ENCODE measurements at regions not wholly inside any gene's neighbourhood (a gene's known extent, or its start where the extent isn't known, plus 50 kb on each side); places are given as distances from the start of the nearest gene placed in this dataset.

DNA sequence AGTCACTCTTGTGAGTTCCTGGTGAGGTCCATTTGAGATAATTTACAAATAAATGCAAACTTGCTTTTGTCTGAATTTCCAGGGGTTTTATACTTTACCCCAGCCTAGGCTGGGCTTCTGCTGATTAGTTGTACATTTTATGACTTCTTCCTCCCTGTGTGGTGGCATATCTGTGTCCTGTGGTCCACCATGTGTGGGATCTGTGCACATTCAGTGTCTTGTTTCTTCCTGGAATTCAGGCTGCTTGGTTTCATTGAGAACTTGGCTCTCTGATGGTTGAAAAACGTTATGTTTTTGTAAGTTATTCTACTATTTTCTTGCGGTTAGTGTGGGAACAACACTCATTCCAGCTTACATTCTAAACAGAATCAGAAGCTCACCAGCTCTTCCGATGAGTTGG is 523.4 kb upstream of the PFKP start:
- POLR2A ChIA-PET (ENCODE audit: low non-redundant PET): no interaction called here
- TF ChIP-seq, protein P1, sequence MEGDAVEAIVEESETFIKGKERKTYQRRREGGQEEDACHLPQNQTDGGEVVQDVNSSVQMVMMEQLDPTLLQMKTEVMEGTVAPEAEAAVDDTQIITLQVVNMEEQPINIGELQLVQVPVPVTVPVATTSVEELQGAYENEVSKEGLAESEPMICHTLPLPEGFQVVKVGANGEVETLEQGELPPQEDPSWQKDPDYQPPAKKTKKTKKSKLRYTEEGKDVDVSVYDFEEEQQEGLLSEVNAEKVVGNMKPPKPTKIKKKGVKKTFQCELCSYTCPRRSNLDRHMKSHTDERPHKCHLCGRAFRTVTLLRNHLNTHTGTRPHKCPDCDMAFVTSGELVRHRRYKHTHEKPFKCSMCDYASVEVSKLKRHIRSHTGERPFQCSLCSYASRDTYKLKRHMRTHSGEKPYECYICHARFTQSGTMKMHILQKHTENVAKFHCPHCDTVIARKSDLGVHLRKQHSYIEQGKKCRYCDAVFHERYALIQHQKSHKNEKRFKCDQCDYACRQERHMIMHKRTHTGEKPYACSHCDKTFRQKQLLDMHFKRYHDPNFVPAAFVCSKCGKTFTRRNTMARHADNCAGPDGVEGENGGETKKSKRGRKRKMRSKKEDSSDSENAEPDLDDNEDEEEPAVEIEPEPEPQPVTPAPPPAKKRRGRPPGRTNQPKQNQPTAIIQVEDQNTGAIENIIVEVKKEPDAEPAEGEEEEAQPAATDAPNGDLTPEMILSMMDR (conservative IDR thresholded peaks at IDR 0.05; ENCODE audit: low read depth): no peak
- no peak overlapping the region for H3K27ac ChIP-seq
- no peak for DNase-seq (ENCODE audit: low spot score)
- CTCF ChIA-PET: no interaction called here

- no peak overlapping the region for H3K27ac ChIP-seq
- POLR2A ChIA-PET (ENCODE audit: low non-redundant PET): no interaction called here
- TF ChIP-seq, protein P1 (conservative IDR thresholded peaks at IDR 0.05; ENCODE audit: low read depth): no peak
- DNase-seq (ENCODE audit: low spot score): no peak
- CTCF ChIA-PET: no interaction called here
These were observed 524.0 kb upstream of the PFKP start for GRCh38 chr10:2543142-2543886.

GRCh38 chr10:2541176-2541575 is 526.2 kb upstream of the PFKP start:
- TF ChIP-seq, protein P1 (conservative IDR thresholded peaks at IDR 0.05; ENCODE audit: low read depth): no peak
- DNase-seq (ENCODE audit: low spot score): no peak
- no peak overlapping the region for H3K27ac ChIP-seq
- POLR2A ChIA-PET (ENCODE audit: low non-redundant PET): no interaction called here
- CTCF ChIA-PET: interaction anchor here (0.6 to 1.1 kb wide), 2 partner anchors 52 to 60 kb away, joined by 3 read pairs; no protein-coding TSS in a partner anchor

DNA sequence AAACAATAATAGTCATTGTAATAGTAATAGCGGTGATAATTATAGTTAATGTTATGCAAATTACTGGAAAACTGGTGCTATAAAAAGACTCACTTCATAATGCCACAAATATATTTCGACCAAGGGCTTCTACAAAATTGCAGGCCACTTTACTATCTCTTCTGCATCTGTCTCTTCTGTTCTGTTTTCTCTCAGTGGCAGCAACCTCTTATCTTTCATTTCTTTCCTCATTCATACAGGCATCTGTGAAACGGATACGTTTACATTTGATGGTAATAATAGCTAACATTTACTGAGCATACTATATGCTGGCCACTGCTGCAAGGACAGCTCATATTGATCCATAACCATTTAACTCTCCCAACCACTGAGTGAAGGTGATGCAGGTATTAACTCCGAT is 537.4 kb upstream of the PFKP start:
- H3K27ac ChIP-seq: no peak overlapping the region
- TF ChIP-seq, protein P1 (conservative IDR thresholded peaks at IDR 0.05; ENCODE audit: low read depth): no peak
- CTCF ChIA-PET: no interaction called here
- no peak for DNase-seq (ENCODE audit: low spot score)
- POLR2A ChIA-PET (ENCODE audit: low non-redundant PET): no interaction called here

GRCh38 chr10:2525781-2526180 is 541.6 kb upstream of the PFKP start:
- TF ChIP-seq, protein P1 (conservative IDR thresholded peaks at IDR 0.05; ENCODE audit: low read depth): no peak
- H3K27ac ChIP-seq: no peak overlapping the region
- DNase-seq (ENCODE audit: low spot score): no peak
- POLR2A ChIA-PET (ENCODE audit: low non-redundant PET): no interaction called here
- CTCF ChIA-PET: no interaction called here

GRCh38 chr10:2519139-2519538 is 548.2 kb upstream of the PFKP start:
- no peak overlapping the region for H3K27ac ChIP-seq
- POLR2A ChIA-PET (ENCODE audit: low non-redundant PET): no interaction called here
- CTCF ChIA-PET: no interaction called here
- DNase-seq (ENCODE audit: low spot score): no peak
- TF ChIP-seq, protein P1 (conservative IDR thresholded peaks at IDR 0.05; ENCODE audit: low read depth): no peak
